ENCODE measurements at regions not wholly inside any gene's neighbourhood (a gene's known extent, or its start where the extent isn't known, plus 50 kb on each side); places are given as distances from the start of the nearest gene placed in this dataset.

DNA sequence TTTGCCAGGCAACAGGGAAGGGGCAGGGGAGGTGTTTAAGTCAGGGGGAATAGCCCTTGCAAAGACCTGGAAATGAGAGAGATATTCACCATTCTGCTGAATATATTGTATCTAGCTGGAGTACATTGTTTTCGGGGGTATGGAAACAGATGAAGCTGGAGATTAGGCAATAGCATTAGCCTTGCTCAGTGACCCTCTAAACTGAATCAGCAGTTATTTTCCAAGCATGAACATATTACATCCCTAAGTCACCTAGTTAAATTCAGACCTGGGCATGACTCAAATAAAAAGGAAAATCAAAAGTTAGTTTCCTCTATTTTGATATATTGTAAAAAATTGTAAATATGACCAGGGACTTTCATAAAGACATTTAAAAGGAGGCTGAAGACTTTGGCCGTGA lies 544.6 kb upstream of the TRPC7 start (continued):
- TF ChIP-seq, protein P1, sequence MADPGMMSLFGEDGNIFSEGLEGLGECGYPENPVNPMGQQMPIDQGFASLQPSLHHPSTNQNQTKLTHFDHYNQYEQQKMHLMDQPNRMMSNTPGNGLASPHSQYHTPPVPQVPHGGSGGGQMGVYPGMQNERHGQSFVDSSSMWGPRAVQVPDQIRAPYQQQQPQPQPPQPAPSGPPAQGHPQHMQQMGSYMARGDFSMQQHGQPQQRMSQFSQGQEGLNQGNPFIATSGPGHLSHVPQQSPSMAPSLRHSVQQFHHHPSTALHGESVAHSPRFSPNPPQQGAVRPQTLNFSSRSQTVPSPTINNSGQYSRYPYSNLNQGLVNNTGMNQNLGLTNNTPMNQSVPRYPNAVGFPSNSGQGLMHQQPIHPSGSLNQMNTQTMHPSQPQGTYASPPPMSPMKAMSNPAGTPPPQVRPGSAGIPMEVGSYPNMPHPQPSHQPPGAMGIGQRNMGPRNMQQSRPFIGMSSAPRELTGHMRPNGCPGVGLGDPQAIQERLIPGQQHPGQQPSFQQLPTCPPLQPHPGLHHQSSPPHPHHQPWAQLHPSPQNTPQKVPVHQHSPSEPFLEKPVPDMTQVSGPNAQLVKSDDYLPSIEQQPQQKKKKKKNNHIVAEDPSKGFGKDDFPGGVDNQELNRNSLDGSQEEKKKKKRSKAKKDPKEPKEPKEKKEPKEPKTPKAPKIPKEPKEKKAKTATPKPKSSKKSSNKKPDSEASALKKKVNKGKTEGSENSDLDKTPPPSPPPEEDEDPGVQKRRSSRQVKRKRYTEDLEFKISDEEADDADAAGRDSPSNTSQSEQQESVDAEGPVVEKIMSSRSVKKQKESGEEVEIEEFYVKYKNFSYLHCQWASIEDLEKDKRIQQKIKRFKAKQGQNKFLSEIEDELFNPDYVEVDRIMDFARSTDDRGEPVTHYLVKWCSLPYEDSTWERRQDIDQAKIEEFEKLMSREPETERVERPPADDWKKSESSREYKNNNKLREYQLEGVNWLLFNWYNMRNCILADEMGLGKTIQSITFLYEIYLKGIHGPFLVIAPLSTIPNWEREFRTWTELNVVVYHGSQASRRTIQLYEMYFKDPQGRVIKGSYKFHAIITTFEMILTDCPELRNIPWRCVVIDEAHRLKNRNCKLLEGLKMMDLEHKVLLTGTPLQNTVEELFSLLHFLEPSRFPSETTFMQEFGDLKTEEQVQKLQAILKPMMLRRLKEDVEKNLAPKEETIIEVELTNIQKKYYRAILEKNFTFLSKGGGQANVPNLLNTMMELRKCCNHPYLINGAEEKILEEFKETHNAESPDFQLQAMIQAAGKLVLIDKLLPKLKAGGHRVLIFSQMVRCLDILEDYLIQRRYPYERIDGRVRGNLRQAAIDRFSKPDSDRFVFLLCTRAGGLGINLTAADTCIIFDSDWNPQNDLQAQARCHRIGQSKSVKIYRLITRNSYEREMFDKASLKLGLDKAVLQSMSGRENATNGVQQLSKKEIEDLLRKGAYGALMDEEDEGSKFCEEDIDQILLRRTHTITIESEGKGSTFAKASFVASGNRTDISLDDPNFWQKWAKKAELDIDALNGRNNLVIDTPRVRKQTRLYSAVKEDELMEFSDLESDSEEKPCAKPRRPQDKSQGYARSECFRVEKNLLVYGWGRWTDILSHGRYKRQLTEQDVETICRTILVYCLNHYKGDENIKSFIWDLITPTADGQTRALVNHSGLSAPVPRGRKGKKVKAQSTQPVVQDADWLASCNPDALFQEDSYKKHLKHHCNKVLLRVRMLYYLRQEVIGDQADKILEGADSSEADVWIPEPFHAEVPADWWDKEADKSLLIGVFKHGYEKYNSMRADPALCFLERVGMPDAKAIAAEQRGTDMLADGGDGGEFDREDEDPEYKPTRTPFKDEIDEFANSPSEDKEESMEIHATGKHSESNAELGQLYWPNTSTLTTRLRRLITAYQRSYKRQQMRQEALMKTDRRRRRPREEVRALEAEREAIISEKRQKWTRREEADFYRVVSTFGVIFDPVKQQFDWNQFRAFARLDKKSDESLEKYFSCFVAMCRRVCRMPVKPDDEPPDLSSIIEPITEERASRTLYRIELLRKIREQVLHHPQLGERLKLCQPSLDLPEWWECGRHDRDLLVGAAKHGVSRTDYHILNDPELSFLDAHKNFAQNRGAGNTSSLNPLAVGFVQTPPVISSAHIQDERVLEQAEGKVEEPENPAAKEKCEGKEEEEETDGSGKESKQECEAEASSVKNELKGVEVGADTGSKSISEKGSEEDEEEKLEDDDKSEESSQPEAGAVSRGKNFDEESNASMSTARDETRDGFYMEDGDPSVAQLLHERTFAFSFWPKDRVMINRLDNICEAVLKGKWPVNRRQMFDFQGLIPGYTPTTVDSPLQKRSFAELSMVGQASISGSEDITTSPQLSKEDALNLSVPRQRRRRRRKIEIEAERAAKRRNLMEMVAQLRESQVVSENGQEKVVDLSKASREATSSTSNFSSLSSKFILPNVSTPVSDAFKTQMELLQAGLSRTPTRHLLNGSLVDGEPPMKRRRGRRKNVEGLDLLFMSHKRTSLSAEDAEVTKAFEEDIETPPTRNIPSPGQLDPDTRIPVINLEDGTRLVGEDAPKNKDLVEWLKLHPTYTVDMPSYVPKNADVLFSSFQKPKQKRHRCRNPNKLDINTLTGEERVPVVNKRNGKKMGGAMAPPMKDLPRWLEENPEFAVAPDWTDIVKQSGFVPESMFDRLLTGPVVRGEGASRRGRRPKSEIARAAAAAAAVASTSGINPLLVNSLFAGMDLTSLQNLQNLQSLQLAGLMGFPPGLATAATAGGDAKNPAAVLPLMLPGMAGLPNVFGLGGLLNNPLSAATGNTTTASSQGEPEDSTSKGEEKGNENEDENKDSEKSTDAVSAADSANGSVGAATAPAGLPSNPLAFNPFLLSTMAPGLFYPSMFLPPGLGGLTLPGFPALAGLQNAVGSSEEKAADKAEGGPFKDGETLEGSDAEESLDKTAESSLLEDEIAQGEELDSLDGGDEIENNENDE (IDR thresholded peaks at IDR 0.05; ENCODE audit: insufficient replicate concordance, low read length), result no peak
- TF ChIP-seq NANOG (IDR thresholded peaks at IDR 0.05; ENCODE audit: insufficient read depth, low read depth, low read length, poor library complexity, severe bottlenecking) (no peak), SP1 (IDR thresholded peaks at IDR 0.05; ENCODE audit: low read depth, low read length) (no peak), SIRT6 (IDR thresholded peaks at IDR 0.05; ENCODE audit: low read length) (no peak)

Measured in H1 (cell line).